ENCODE measurements at regions not wholly inside any gene's neighbourhood (a gene's known extent, or its start where the extent isn't known, plus 50 kb on each side); places are given as distances from the start of the nearest gene placed in this dataset.

DNA sequence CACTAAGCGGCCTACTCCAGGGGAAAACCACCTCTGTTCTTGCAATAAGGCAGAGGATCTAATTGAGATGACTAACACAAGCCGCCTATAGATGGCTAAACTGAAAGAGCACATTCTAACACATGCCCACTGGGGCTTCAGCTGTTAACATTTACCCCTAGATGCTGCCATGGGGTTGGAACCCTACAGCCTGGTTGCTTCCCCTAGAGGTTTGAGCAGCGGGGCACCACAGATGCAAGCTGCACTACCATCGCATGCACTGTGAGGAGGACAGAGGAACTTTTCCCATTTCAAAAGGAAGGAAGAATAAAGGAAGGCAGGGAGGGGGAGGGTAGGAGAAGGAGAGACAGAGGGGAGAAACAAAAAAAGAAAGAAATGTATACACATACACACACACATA is 465.8 kb upstream of the PCDH15 start:
- Histone ChIP-seq H3K4me3 (ENCODE audit: low read depth in 1 of 2, low read length in 2 of 2) (no peak overlapping the region), H3K9me3 (ENCODE audit: control insufficient read depth in 1 of 2, low read length in 2 of 2) (no peaks in the 10 kb centered on the region), H3K36me3 (ENCODE audit: control insufficient read depth in 1 of 2, insufficient read depth in 2 of 2, low read length in 2 of 2) (no peaks in the 10 kb centered on the region), H3K4me1 (ENCODE audit: control insufficient read depth in 1 of 2, insufficient read depth in 2 of 2, low read length in 2 of 2) (no peaks in the 10 kb centered on the region), H3K9ac (ENCODE audit: low read depth in 1 of 2, low read length in 2 of 2) (no peak overlapping the region), H3K27ac (ENCODE audit: low read depth, low read length) (no peak overlapping the region), H3K27me3 (ENCODE audit: control insufficient read depth in 1 of 2, insufficient read depth in 2 of 2, low read length in 2 of 2) (no peaks in the 10 kb centered on the region)

DNA sequence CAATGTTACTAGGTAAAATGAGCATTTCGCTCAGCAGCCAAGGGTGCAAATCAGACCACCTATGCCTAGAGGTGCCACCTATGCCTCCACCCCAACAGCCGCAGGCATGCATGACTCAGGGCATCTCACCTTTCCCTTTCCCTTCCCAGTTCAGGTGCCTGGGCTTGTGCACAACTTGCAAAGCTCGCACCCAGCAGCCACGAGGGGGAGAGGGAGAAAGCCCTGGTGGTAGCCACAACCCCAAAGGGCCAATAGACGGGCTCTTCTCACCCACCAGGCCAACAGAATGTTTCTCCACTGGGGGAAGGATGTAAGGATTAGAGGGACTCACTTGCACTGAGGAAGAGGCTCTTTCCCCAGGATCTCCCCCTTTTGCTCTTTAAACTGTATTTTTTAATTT is 462.3 kb upstream of the PCDH15 start:
- Histone ChIP-seq H3K36me3 (ENCODE audit: control insufficient read depth in 1 of 2, insufficient read depth in 2 of 2, low read length in 2 of 2) (no peaks in the 10 kb centered on the region), H3K27me3 (ENCODE audit: control insufficient read depth in 1 of 2, insufficient read depth in 2 of 2, low read length in 2 of 2) (no peaks in the 10 kb centered on the region), H3K27ac (ENCODE audit: low read depth, low read length) (no peak overlapping the region), H3K4me3 (ENCODE audit: low read depth in 1 of 2, low read length in 2 of 2) (no peak overlapping the region), H3K4me1 (ENCODE audit: control insufficient read depth in 1 of 2, insufficient read depth in 2 of 2, low read length in 2 of 2) (no peaks in the 10 kb centered on the region), H3K9ac (ENCODE audit: low read depth in 1 of 2, low read length in 2 of 2) (no peak overlapping the region), H3K9me3 (ENCODE audit: control insufficient read depth in 1 of 2, low read length in 2 of 2) (no peaks in the 10 kb centered on the region)

GRCh38 chr10:55242544-55242943 is 441.5 kb upstream of the PCDH15 start:
- Histone ChIP-seq H3K9ac (ENCODE audit: low read depth in 1 of 2, low read length in 2 of 2) (no peak overlapping the region), H3K27ac (ENCODE audit: low read depth, low read length) (no peak overlapping the region), H3K36me3 (ENCODE audit: control insufficient read depth in 1 of 2, insufficient read depth in 2 of 2, low read length in 2 of 2) (no peaks in the 10 kb centered on the region), H3K4me1 (ENCODE audit: control insufficient read depth in 1 of 2, insufficient read depth in 2 of 2, low read length in 2 of 2) (no peaks in the 10 kb centered on the region), H3K9me3 (ENCODE audit: control insufficient read depth in 1 of 2, low read length in 2 of 2) (no peaks in the 10 kb centered on the region), H3K4me3 (ENCODE audit: low read depth in 1 of 2, low read length in 2 of 2) (no peak overlapping the region), H3K27me3 (ENCODE audit: control insufficient read depth in 1 of 2, insufficient read depth in 2 of 2, low read length in 2 of 2) (no peaks in the 10 kb centered on the region)

GRCh38 chr10:55237462-55237861 is 436.4 kb upstream of the PCDH15 start:
- Histone ChIP-seq H3K27ac (ENCODE audit: low read depth, low read length) (no peak overlapping the region), H3K36me3 (ENCODE audit: control insufficient read depth in 1 of 2, insufficient read depth in 2 of 2, low read length in 2 of 2) (no peaks in the 10 kb centered on the region), H3K9ac (ENCODE audit: low read depth in 1 of 2, low read length in 2 of 2) (no peak overlapping the region)

DNA sequence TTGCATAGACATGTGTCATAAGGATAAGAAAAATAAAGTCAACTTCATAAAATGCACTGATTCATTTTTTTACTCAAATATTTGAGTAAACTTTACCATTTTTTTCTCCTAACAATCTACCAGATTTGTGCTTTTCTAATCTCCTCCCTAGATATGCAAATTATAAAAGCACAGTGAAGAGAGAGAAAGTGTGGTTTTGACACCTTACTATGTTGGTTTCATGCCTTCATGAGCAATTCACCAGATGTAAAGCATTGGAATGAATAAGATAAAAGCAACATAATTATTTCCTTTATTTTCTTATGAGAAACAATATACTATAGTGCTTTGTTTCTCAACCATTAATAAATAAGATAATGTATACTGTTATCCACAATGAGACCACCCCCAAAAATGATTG is 432.5 kb upstream of the PCDH15 start:
- Histone ChIP-seq H3K36me3 (ENCODE audit: control insufficient read depth in 1 of 2, insufficient read depth in 2 of 2, low read length in 2 of 2) (no peaks in the 10 kb centered on the region), H3K27ac (ENCODE audit: low read depth, low read length) (no peak overlapping the region), H3K9ac (ENCODE audit: low read depth in 1 of 2, low read length in 2 of 2) (no peak overlapping the region), H3K4me3 (ENCODE audit: low read depth in 1 of 2, low read length in 2 of 2) (peak overlapping the region; percentile 42 to 57), H3K27me3 (ENCODE audit: control insufficient read depth in 1 of 2, insufficient read depth in 2 of 2, low read length in 2 of 2) (no peaks in the 10 kb centered on the region), H3K4me1 (ENCODE audit: control insufficient read depth in 1 of 2, insufficient read depth in 2 of 2, low read length in 2 of 2) (peaks cover 0 to 3% of the 10 kb centered on the region in 2 donors), H3K9me3 (ENCODE audit: control insufficient read depth in 1 of 2, low read length in 2 of 2) (no peaks in the 10 kb centered on the region)

More at GRCh38 chr10:55237462-55237861, 436.4 kb upstream of the PCDH15 start:
- Histone ChIP-seq H3K27me3 (ENCODE audit: control insufficient read depth in 1 of 2, insufficient read depth in 2 of 2, low read length in 2 of 2) (no peaks in the 10 kb centered on the region), H3K4me1 (ENCODE audit: control insufficient read depth in 1 of 2, insufficient read depth in 2 of 2, low read length in 2 of 2) (peaks cover 0 to 3% of the 10 kb centered on the region in 2 donors), H3K9me3 (ENCODE audit: control insufficient read depth in 1 of 2, low read length in 2 of 2) (no peaks in the 10 kb centered on the region), H3K4me3 (ENCODE audit: low read depth in 1 of 2, low read length in 2 of 2) (no peak overlapping the region)

- Histone ChIP-seq H3K4me3 (ENCODE audit: low read depth in 1 of 2, low read length in 2 of 2) (peak overlapping the region; percentile 46 to 57), H3K9ac (ENCODE audit: low read depth in 1 of 2, low read length in 2 of 2) (no peak overlapping the region), H3K27me3 (ENCODE audit: control insufficient read depth in 1 of 2, insufficient read depth in 2 of 2, low read length in 2 of 2) (no peaks in the 10 kb centered on the region), H3K27ac (ENCODE audit: low read depth, low read length) (no peak overlapping the region), H3K36me3 (ENCODE audit: control insufficient read depth in 1 of 2, insufficient read depth in 2 of 2, low read length in 2 of 2) (no peaks in the 10 kb centered on the region), H3K4me1 (ENCODE audit: control insufficient read depth in 1 of 2, insufficient read depth in 2 of 2, low read length in 2 of 2) (peaks cover 0 to 3% of the 10 kb centered on the region in 2 donors), H3K9me3 (ENCODE audit: control insufficient read depth in 1 of 2, low read length in 2 of 2) (no peaks in the 10 kb centered on the region)
Observed at GRCh38 chr10:55233090-55233489, 432.1 kb upstream of the PCDH15 start.

DNA sequence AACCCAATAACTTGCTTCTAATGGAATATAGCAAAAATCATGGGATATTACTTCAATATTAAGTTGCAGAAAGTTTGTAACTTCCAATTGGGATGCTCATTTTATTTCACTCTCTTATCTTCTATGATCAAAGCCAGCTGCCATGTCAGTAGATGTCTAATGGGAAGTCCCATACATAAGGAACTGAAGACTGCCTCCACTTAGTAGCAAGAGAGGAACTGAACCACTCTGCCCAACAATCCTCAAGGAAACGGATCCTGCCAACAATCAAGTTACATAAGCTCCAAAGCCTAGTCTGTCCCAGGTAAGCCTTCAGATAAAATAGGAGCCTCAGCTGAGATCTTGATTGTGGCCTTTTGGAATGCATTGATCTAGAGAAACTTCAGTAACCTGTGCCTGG is 431.5 kb upstream of the PCDH15 start:
- Histone ChIP-seq H3K4me1 (ENCODE audit: control insufficient read depth in 1 of 2, insufficient read depth in 2 of 2, low read length in 2 of 2) (peaks cover 0 to 3% of the 10 kb centered on the region in 2 donors), H3K9ac (ENCODE audit: low read depth in 1 of 2, low read length in 2 of 2) (no peak overlapping the region), H3K9me3 (ENCODE audit: control insufficient read depth in 1 of 2, low read length in 2 of 2) (no peaks in the 10 kb centered on the region), H3K36me3 (ENCODE audit: control insufficient read depth in 1 of 2, insufficient read depth in 2 of 2, low read length in 2 of 2) (no peaks in the 10 kb centered on the region), H3K27me3 (ENCODE audit: control insufficient read depth in 1 of 2, insufficient read depth in 2 of 2, low read length in 2 of 2) (no peaks in the 10 kb centered on the region), H3K4me3 (ENCODE audit: low read depth in 1 of 2, low read length in 2 of 2) (peak overlapping the region in 1 of 2 donors; percentile 46), H3K27ac (ENCODE audit: low read depth, low read length) (no peak overlapping the region)

DNA sequence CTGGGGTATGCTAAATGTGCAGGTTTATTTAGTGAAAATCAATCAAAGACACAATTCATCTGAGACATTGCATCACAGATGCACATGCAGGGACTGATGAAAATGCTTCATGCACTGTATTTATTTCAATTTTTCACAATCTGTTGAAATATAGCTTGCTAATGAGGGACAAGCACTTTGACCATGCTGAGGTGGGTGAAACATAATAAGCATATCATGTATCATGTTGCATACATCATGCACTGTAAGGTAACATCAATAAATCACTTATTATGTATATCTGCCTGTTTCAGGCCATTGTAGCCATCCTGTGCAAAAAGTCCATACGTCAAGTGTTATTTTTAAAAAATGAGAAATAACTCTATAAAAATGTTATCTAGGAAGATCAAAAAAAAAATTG is 426.9 kb upstream of the PCDH15 start:
- Histone ChIP-seq H3K27me3 (ENCODE audit: control insufficient read depth in 1 of 2, insufficient read depth in 2 of 2, low read length in 2 of 2) (no peaks in the 10 kb centered on the region), H3K4me3 (ENCODE audit: low read depth in 1 of 2, low read length in 2 of 2) (no peak overlapping the region), H3K4me1 (ENCODE audit: control insufficient read depth in 1 of 2, insufficient read depth in 2 of 2, low read length in 2 of 2) (peaks cover 0 to 3% of the 10 kb centered on the region in 2 donors), H3K27ac (ENCODE audit: low read depth, low read length) (no peak overlapping the region), H3K9ac (ENCODE audit: low read depth in 1 of 2, low read length in 2 of 2) (no peak overlapping the region), H3K9me3 (ENCODE audit: control insufficient read depth in 1 of 2, low read length in 2 of 2) (no peaks in the 10 kb centered on the region), H3K36me3 (ENCODE audit: control insufficient read depth in 1 of 2, insufficient read depth in 2 of 2, low read length in 2 of 2) (no peaks in the 10 kb centered on the region)

DNA sequence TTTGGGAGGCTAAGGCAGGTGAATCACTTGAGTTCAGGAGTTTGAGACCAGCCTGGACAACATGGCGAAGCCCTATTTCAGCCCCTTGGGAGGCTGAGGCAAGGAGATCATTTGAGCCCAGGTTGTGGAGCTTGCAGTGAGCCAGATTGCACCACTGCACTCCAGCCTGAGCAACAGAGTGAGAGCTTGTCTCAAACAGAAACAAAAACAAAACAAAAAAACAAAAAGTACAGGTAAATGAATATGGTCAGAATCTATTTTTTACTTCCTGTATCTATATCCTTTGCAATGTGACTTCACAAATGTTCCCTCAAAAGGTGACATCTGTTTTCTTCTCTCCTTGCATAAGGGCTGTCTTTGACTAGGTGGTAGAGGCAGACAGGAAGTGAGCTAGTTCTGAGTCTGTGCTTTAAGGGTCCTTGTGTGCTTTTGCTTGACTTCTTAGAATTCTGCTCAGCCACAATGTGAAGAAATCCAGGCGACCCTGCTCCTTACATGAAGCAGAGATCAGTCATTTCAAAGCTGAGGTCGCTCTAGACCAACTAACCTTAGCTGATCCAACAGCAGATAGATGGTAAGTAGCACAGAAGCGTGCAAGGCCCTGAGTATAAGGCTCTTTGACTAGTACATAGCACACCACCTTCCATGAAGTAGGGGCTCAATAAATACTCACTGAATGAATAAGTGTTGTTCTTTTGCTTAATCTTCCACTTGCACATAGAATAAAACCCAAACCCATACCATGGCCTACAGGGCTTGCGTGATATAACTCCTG is 423.2 kb upstream of the PCDH15 start:
- H3K27ac ChIP-seq (ENCODE audit: low read depth, low read length) = no peak overlapping the region
- no peaks in the 10 kb centered on the region for H3K27me3 ChIP-seq (ENCODE audit: control insufficient read depth in 1 of 2, insufficient read depth in 2 of 2, low read length in 2 of 2)
- H3K4me1 ChIP-seq (ENCODE audit: control insufficient read depth in 1 of 2, insufficient read depth in 2 of 2, low read length in 2 of 2) = no peaks in the 10 kb centered on the region
- H3K9ac ChIP-seq (ENCODE audit: low read depth in 1 of 2, low read length in 2 of 2) = no peak overlapping the region
- H3K36me3 ChIP-seq (ENCODE audit: control insufficient read depth in 1 of 2, insufficient read depth in 2 of 2, low read length in 2 of 2) = no peaks in the 10 kb centered on the region
- H3K4me3 ChIP-seq (ENCODE audit: low read depth in 1 of 2, low read length in 2 of 2) = no peak overlapping the region
- H3K9me3 ChIP-seq (ENCODE audit: control insufficient read depth in 1 of 2, low read length in 2 of 2) = no peaks in the 10 kb centered on the region

GRCh38 chr10:55223352-55223751 is 422.3 kb upstream of the PCDH15 start:
- H3K4me1 ChIP-seq (ENCODE audit: control insufficient read depth in 1 of 2, insufficient read depth in 2 of 2, low read length in 2 of 2) = no peaks in the 10 kb centered on the region
- no peaks in the 10 kb centered on the region for H3K9me3 ChIP-seq (ENCODE audit: control insufficient read depth in 1 of 2, low read length in 2 of 2)
- no peak overlapping the region for H3K27ac ChIP-seq (ENCODE audit: low read depth, low read length)
- no peaks in the 10 kb centered on the region for H3K27me3 ChIP-seq (ENCODE audit: control insufficient read depth in 1 of 2, insufficient read depth in 2 of 2, low read length in 2 of 2)
- no peak overlapping the region for H3K9ac ChIP-seq (ENCODE audit: low read depth in 1 of 2, low read length in 2 of 2)
- H3K4me3 ChIP-seq (ENCODE audit: low read depth in 1 of 2, low read length in 2 of 2) = no peak overlapping the region
- no peaks in the 10 kb centered on the region for H3K36me3 ChIP-seq (ENCODE audit: control insufficient read depth in 1 of 2, insufficient read depth in 2 of 2, low read length in 2 of 2)
